H1 (cell line): ENCODE measurements at regions not wholly inside any gene's neighbourhood (a gene's known extent, or its start where the extent isn't known, plus 50 kb on each side); places are given as distances from the start of the nearest gene placed in this dataset.

Source experiments
- BCL11A ChIP-seq, 2 experiments: IDR thresholded peaks; one replicate each; pipeline ENCODE4 v1.6.1; 2011; ENCODE audit warnings: low read depth in 2 of 2, low read length in 2 of 2, mild to moderate bottlenecking in 2 of 2
- CBX8 ChIP-seq: fragments of 300-800, 300-1000 bp; sonication (generic); IDR thresholded peaks from 2 replicates; pipeline ENCODE4 v1.7.1; 2016; ENCODE audit warnings: low read depth, low read length, borderline replicate concordance
- JUN ChIP-seq: IDR thresholded peaks from 2 replicates; pipeline ENCODE4 v1.6.1; 2011; ENCODE audit warnings: low read depth, mild to moderate bottlenecking, improper control_type of control experiment, low read length

DNA sequence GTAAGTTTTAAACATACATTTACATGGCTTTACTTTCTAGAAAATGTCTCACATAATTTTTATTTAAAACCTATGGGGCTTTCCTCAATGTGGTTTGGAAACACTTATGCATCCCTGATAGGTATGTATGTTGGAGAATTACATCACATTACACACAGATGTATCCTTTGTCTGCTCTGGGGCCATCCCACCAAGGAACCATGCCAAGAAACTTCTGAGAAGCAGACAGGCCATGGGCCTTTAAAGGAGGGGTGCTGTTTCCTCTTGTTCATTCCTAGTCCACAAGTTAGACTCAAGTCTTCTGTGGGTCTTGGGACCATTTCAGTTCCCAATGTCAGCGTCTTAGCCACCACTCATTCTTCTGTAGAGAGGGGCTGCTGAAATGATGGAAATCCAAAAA, 162.0 kb upstream of the SETBP1 start (continued):
- TF ChIP-seq CBX8 (no peak), BCL11A (IDR thresholded peaks at IDR 0.05; ENCODE audit: low read depth in 2 of 2, low read length in 2 of 2) (no peak), JUN (no peak)
